ENCODE measurements at regions not wholly inside any gene's neighbourhood (a gene's known extent, or its start where the extent isn't known, plus 50 kb on each side); places are given as distances from the start of the nearest gene placed in this dataset.

GRCh38 chr3:124229836-124230235, 237.9 kb upstream of the ROPN1 start:
- intact Hi-C loops (cut with micrococcal nuclease), result no loop called here
- Mint-ChIP-seq H3K27me3 (ENCODE audit: insufficient read depth, unreplicated experiment) (peaks cover 83% of the 10 kb centered on the region), H3K27ac (ENCODE audit: low read depth, unreplicated experiment) (no peak overlapping the region), H3K4me1 (ENCODE audit: insufficient read depth, unreplicated experiment) (no peaks in the 10 kb centered on the region), H3K9me3 (ENCODE audit: unreplicated experiment) (no peaks in the 10 kb centered on the region), H3K4me3 (ENCODE audit: unreplicated experiment) (no peak overlapping the region), H3K36me3 (ENCODE audit: insufficient read depth, unreplicated experiment) (no peaks in the 10 kb centered on the region)
- no TSS peak for BruUV-seq (replicated peaks)
- DNase-seq (ENCODE audit: unreplicated experiment), result no peak
- CTCF ChIA-PET, result no interaction called here
- POLR2A ChIA-PET, result no interaction called here
- no peak for TF ChIP-seq CTCF (IDR thresholded peaks at IDR 0.05; ENCODE audit: unreplicated experiment)

GRCh38 chr3:124230432-124230831, 238.5 kb upstream of the ROPN1 start:
- no peak for TF ChIP-seq CTCF (IDR thresholded peaks at IDR 0.05; ENCODE audit: unreplicated experiment)
- CTCF ChIA-PET, result no interaction called here
- Mint-ChIP-seq H3K9me3 (ENCODE audit: unreplicated experiment) (no peaks in the 10 kb centered on the region), H3K36me3 (ENCODE audit: insufficient read depth, unreplicated experiment) (no peaks in the 10 kb centered on the region), H3K27me3 (ENCODE audit: insufficient read depth, unreplicated experiment) (peaks cover 89% of the 10 kb centered on the region), H3K27ac (ENCODE audit: low read depth, unreplicated experiment) (no peak overlapping the region), H3K4me3 (ENCODE audit: unreplicated experiment) (no peak overlapping the region), H3K4me1 (ENCODE audit: insufficient read depth, unreplicated experiment) (no peaks in the 10 kb centered on the region)
- DNase-seq (ENCODE audit: unreplicated experiment), result no peak
- BruUV-seq (replicated peaks), result no TSS peak
- POLR2A ChIA-PET, result no interaction called here
- intact Hi-C loops (cut with micrococcal nuclease), result no loop called here

GRCh38 chr3:124230998-124231397, 239.1 kb upstream of the ROPN1 start:
- Mint-ChIP-seq H3K9me3 (ENCODE audit: unreplicated experiment) (no peaks in the 10 kb centered on the region), H3K36me3 (ENCODE audit: insufficient read depth, unreplicated experiment) (no peaks in the 10 kb centered on the region), H3K4me3 (ENCODE audit: unreplicated experiment) (no peak overlapping the region), H3K27ac (ENCODE audit: low read depth, unreplicated experiment) (no peak overlapping the region), H3K4me1 (ENCODE audit: insufficient read depth, unreplicated experiment) (no peaks in the 10 kb centered on the region), H3K27me3 (ENCODE audit: insufficient read depth, unreplicated experiment) (peaks cover 95% of the 10 kb centered on the region)
- TF ChIP-seq CTCF (IDR thresholded peaks at IDR 0.05; ENCODE audit: unreplicated experiment), result no peak
- BruUV-seq (replicated peaks), result no TSS peak
- DNase-seq (ENCODE audit: unreplicated experiment), result no peak
- intact Hi-C loops (cut with micrococcal nuclease), result no loop called here
- ChIA-PET CTCF (interaction anchor here (1.2 kb wide), 1 partner anchor 51 kb away, joined by 3 read pairs; no protein-coding TSS in a partner anchor), POLR2A (no interaction called here)

- no TSS peak for BruUV-seq (replicated peaks)
- ChIA-PET CTCF (interaction anchor here (0.6 to 0.7 kb wide), 2 partner anchors 174 to 199 kb away, joined by 3 read pairs; no protein-coding TSS in a partner anchor), POLR2A (no interaction called here)
- no peaks in the 10 kb centered on the region for H3K4me1 Mint-ChIP-seq (ENCODE audit: insufficient read depth, unreplicated experiment)
- H3K27ac Mint-ChIP-seq (ENCODE audit: low read depth, unreplicated experiment), result no peak overlapping the region
- H3K36me3 Mint-ChIP-seq (ENCODE audit: insufficient read depth, unreplicated experiment), result no peaks in the 10 kb centered on the region
- no peak for TF ChIP-seq CTCF (IDR thresholded peaks at IDR 0.05; ENCODE audit: unreplicated experiment)
- no peaks in the 10 kb centered on the region for H3K9me3 Mint-ChIP-seq (ENCODE audit: unreplicated experiment)
- DNase-seq (ENCODE audit: unreplicated experiment), result no peak
- no peak overlapping the region for H3K4me3 Mint-ChIP-seq (ENCODE audit: unreplicated experiment)
- H3K27me3 Mint-ChIP-seq (ENCODE audit: insufficient read depth, unreplicated experiment), result peaks cover 90% of the 10 kb centered on the region
- intact Hi-C loops (cut with micrococcal nuclease), result no loop called here
Measured at GRCh38 chr3:124234852-124235252, 242.9 kb upstream of the ROPN1 start.

Data from MCF 10A (cell line).